SU-DHL-6 (cell line): ENCODE measurements at regions not wholly inside any gene's neighbourhood (a gene's known extent, or its start where the extent isn't known, plus 50 kb on each side); places are given as distances from the start of the nearest gene placed in this dataset.

Experiments used
- H2AFZ ChIP-seq: fragments of 200-600 bp; sonication (generic); 2 replicates; pipeline ENCODE4 v1.6.1; 2014; ENCODE audit warnings: low read depth, mild to moderate bottlenecking, moderate library complexity, mixed read lengths, antibody characterized with exemption, low read length; ENCODE audit not compliant: severe bottlenecking
- H3F3A ChIP-seq: fragments of 200-600 bp; shearing (Covaris generic); 2 replicates; pipeline ENCODE4 v1.6.0; 2016; ENCODE audit warnings: antibody characterized with exemption, mild to moderate bottlenecking; ENCODE audit not compliant: insufficient read depth
- H3K27ac ChIP-seq: fragments of 200-600 bp; sonication (generic); 2 replicates; pipeline ENCODE4 v1.5.1; 2016; ENCODE audit warnings: low read depth, mild to moderate bottlenecking, low read length, moderate library complexity, mixed read lengths
- H3K27me3 ChIP-seq: fragments of 200-600 bp; sonication (generic), shearing (Covaris generic); 2 replicates; pipeline ENCODE4 v1.6.0; 2014; ENCODE audit warnings: mild to moderate bottlenecking, low read length
- H3K36me3 ChIP-seq: fragments of 200-600 bp; sonication (generic); 2 replicates; pipeline ENCODE4 v1.6.1; 2014; ENCODE audit warnings: mild to moderate bottlenecking, low read length, mixed read lengths
- H3K4me2 ChIP-seq: fragments of 300-600, 200-600 bp; shearing (Covaris generic), sonication (generic); 2 replicates; pipeline ENCODE4 v1.6.0; 2014; ENCODE audit warnings: low read length, low read depth, mild to moderate bottlenecking; ENCODE audit not compliant: poor library complexity, severe bottlenecking
- H3K4me3 ChIP-seq: fragments of 200-600 bp; sonication (generic); 2 replicates; pipeline ENCODE4 v1.5.1; 2014; ENCODE audit warnings: antibody characterized with exemption, low read length, mild to moderate bottlenecking, mixed read lengths; ENCODE audit not compliant: insufficient read depth, poor library complexity, severe bottlenecking
- H3K79me2 ChIP-seq: fragments of 200-600 bp; sonication (generic); 2 replicates; pipeline ENCODE4 v1.6.1; 2014; ENCODE audit warnings: mild to moderate bottlenecking, low read length, moderate library complexity; ENCODE audit not compliant: insufficient read depth
- H3K9ac ChIP-seq: fragments of 200-600 bp; sonication (generic); 2 replicates; pipeline ENCODE4 v1.7.0; 2014; ENCODE audit warnings: mild to moderate bottlenecking, low read length
- H3K9me2 ChIP-seq: fragments of 200-600 bp; sonication (generic); replicated peaks from 2 replicates; pipeline ENCODE4 v1.6.1; 2014; ENCODE audit warnings: low read length; ENCODE audit not compliant: insufficient read depth
- H3K9me3 ChIP-seq: fragments of 200-600 bp; sonication (generic); 2 replicates; pipeline ENCODE4 v1.6.1; 2014; ENCODE audit warnings: low read length, mixed read lengths; ENCODE audit not compliant: insufficient read depth
- H4K20me1 ChIP-seq: fragments of 200-600 bp; sonication (generic); 2 replicates; pipeline ENCODE4 v1.6.1; 2014; ENCODE audit warnings: low read depth, mild to moderate bottlenecking, antibody characterized with exemption, low read length, moderate library complexity, mixed read lengths
- CTCF ChIP-seq: fragments of 200-600 bp; sonication (generic); IDR thresholded peaks from one replicate; pipeline ENCODE4 v1.5.1; 2017; ENCODE audit warnings: antibody characterized with exemption, mild to moderate bottlenecking, low read length, moderate library complexity; ENCODE audit not compliant: insufficient read depth, poor library complexity, severe bottlenecking
- EZH2phosphoT487 ChIP-seq: fragments of 200-600 bp; sonication (generic), shearing (Covaris generic); conservative IDR thresholded peaks from 2 replicates; pipeline ENCODE4 v1.6.1; 2018; ENCODE audit warnings: mild to moderate bottlenecking, antibody characterized with exemption, low read length, moderate library complexity, mixed read lengths

GRCh38 chr12:20120403-20120725, 248.0 kb upstream of the PDE3A start:
- TF ChIP-seq CTCF, result no peak
- no peak for TF ChIP-seq EZH2phosphoT487
- no peak overlapping the region for H3K9ac ChIP-seq
- H3K9me2 ChIP-seq, result no peaks in the 10 kb centered on the region
- H3K27me3 ChIP-seq, result no peaks in the 10 kb centered on the region
- no peaks in the 10 kb centered on the region for H3K36me3 ChIP-seq
- H3K4me3 ChIP-seq, result no peak overlapping the region
- no peak overlapping the region for H3K27ac ChIP-seq
- no peak overlapping the region for H2AFZ ChIP-seq
- H4K20me1 ChIP-seq, result no peaks in the 10 kb centered on the region
- no peaks in the 10 kb centered on the region for H3F3A ChIP-seq
- H3K79me2 ChIP-seq, result no peaks in the 10 kb centered on the region
- H3K9me3 ChIP-seq, result no peaks in the 10 kb centered on the region
- no peak overlapping the region for H3K4me2 ChIP-seq

GRCh38 chr12:20122274-20122673, 246.1 kb upstream of the PDE3A start:
- TF ChIP-seq CTCF (no peak), EZH2phosphoT487 (no peak)
- Histone ChIP-seq H3K27ac (no peak overlapping the region), H3K9me2 (no peaks in the 10 kb centered on the region), H3K79me2 (no peaks in the 10 kb centered on the region), H2AFZ (no peak overlapping the region), H3K36me3 (no peaks in the 10 kb centered on the region), H4K20me1 (no peaks in the 10 kb centered on the region), H3K4me3 (no peak overlapping the region), H3F3A (no peaks in the 10 kb centered on the region), H3K9me3 (no peaks in the 10 kb centered on the region), H3K27me3 (no peaks in the 10 kb centered on the region), H3K4me2 (no peak overlapping the region), H3K9ac (no peak overlapping the region)

- Histone ChIP-seq H3K27ac (no peak overlapping the region), H3K79me2 (no peaks in the 10 kb centered on the region), H3K9me3 (no peaks in the 10 kb centered on the region), H3K36me3 (no peaks in the 10 kb centered on the region), H3K9ac (no peak overlapping the region), H3K27me3 (no peaks in the 10 kb centered on the region), H3K4me2 (no peak overlapping the region), H4K20me1 (no peaks in the 10 kb centered on the region), H3K4me3 (no peak overlapping the region), H2AFZ (no peak overlapping the region), H3F3A (no peaks in the 10 kb centered on the region), H3K9me2 (no peaks in the 10 kb centered on the region)
- no peak for TF ChIP-seq CTCF
- no peak for TF ChIP-seq EZH2phosphoT487
Observed at GRCh38 chr12:20123465-20123864, 244.9 kb upstream of the PDE3A start.

- Histone ChIP-seq H4K20me1 (no peaks in the 10 kb centered on the region), H3K27me3 (no peaks in the 10 kb centered on the region), H3K36me3 (no peaks in the 10 kb centered on the region)
Observed at GRCh38 chr12:20125276-20125798, 243.0 kb upstream of the PDE3A start.

More at GRCh38 chr12:20125276-20125798, 243.0 kb upstream of the PDE3A start:
- no peaks in the 10 kb centered on the region for H3F3A ChIP-seq
- H3K9ac ChIP-seq, result no peak overlapping the region
- no peak overlapping the region for H3K4me2 ChIP-seq
- no peak overlapping the region for H3K27ac ChIP-seq
- H3K79me2 ChIP-seq, result no peaks in the 10 kb centered on the region
- TF ChIP-seq EZH2phosphoT487 (no peak), CTCF (no peak)
- no peaks in the 10 kb centered on the region for H3K9me2 ChIP-seq
- H2AFZ ChIP-seq, result no peak overlapping the region
- H3K4me3 ChIP-seq, result no peak overlapping the region
- H3K9me3 ChIP-seq, result no peaks in the 10 kb centered on the region
